PC-9 (cell line): ENCODE measurements at regions not wholly inside any gene's neighbourhood (a gene's known extent, or its start where the extent isn't known, plus 50 kb on each side); places are given as distances from the start of the nearest gene placed in this dataset.

Source experiments
- BruUV-seq: library from RNA; stranded (reverse); fragments of 400-500 nt; replicated peaks from 2 replicates; lab custom pipeline; 2021; lab: Mats Ljungman, UMichigan
- CTCF ChIA-PET: fragments of 300-600 bp; sonication (Branson Sonifier 250); formaldehyde crosslinking; loops from one replicate; lab custom pipeline; 2022; ENCODE audit warnings: antibody characterized with exemption; lab: Charles Lee
- POLR2A ChIA-PET: fragments of 300-600 bp; sonication (Branson Sonifier 250); formaldehyde crosslinking; loops from one replicate; lab custom pipeline; 2022; ENCODE audit warnings: antibody characterized with exemption; ENCODE audit not compliant: unreplicated experiment; lab: Charles Lee
- DNase-seq, 2 experiments: peaks; one replicate each; pipeline versions ENCODE4 v3.0.0 to v3.0.0-alpha.2; 2015 to 2022; ENCODE audit warnings: mixed read lengths in 1 of 2
- H2AFZ ChIP-seq: fragments of 200-600 bp; sonication (generic); 2 replicates; pipeline ENCODE4 v1.8.1; 2017; ENCODE audit warnings: antibody characterized with exemption
- H3F3A ChIP-seq: fragments of 200-600 bp; sonication (generic); 2 replicates; pipeline ENCODE4 v1.8.1; 2017; ENCODE audit warnings: antibody characterized with exemption, mild to moderate bottlenecking, low read depth; ENCODE audit not compliant: insufficient read depth
- H3K27ac ChIP-seq: fragments of 200-600 bp; sonication (generic); 2 replicates; pipeline ENCODE4 v1.6.1; 2016; ENCODE audit warnings: mixed run types
- H3K27me3 ChIP-seq: fragments of 200-600 bp; sonication (generic); 2 replicates; pipeline ENCODE4 v1.6.1; 2016; ENCODE audit warnings: low read depth, mixed run types; ENCODE audit not compliant: insufficient read depth
- H3K36me3 ChIP-seq: fragments of 200-600 bp; sonication (generic); 2 replicates; pipeline ENCODE4 v1.6.1; 2016; ENCODE audit warnings: low read depth, mixed run types
- H3K4me1 ChIP-seq: fragments of 200-600 bp; sonication (generic); replicated peaks from 2 replicates; pipeline ENCODE4 v1.6.1; 2016; ENCODE audit warnings: mixed run types; ENCODE audit not compliant: insufficient read depth
- H3K4me2 ChIP-seq: fragments of 200-600 bp; sonication (generic); 2 replicates; pipeline ENCODE4 v1.6.1; 2017; ENCODE audit warnings: mixed run types
- H3K4me3 ChIP-seq: fragments of 200-600 bp; sonication (generic); 2 replicates; pipeline ENCODE4 v1.6.1; 2016; ENCODE audit warnings: mixed run types
- H3K79me2 ChIP-seq: fragments of 200-600 bp; sonication (generic); 2 replicates; pipeline ENCODE4 v1.6.1; 2017; ENCODE audit warnings: low read depth, mixed run types
- H3K9me2 ChIP-seq: fragments of 200-600 bp; sonication (generic); 2 replicates; pipeline ENCODE4 v1.8.1; 2017; ENCODE audit warnings: mild to moderate bottlenecking; ENCODE audit not compliant: insufficient read depth
- H3K9me3 ChIP-seq: fragments of 200-600 bp; sonication (generic); 2 replicates; pipeline ENCODE4 v1.8.1; 2016; ENCODE audit warnings: low read depth; ENCODE audit not compliant: insufficient read depth
- H4K20me1 ChIP-seq: fragments of 200-600 bp; sonication (generic); 2 replicates; pipeline ENCODE4 v1.8.1; 2017; ENCODE audit not compliant: insufficient read depth
- EZH2 ChIP-seq: fragments of 200-600 bp; sonication (generic); IDR thresholded peaks from 2 replicates; pipeline ENCODE4 v1.8.0; 2017; ENCODE audit warnings: antibody characterized with exemption, low read depth
- intact Hi-C: fragments of 100-400 bp; cut with micrococcal nuclease; formaldehyde crosslinking; loops from one replicate; pipeline ENCODE4 v1.10.0; 2022; ENCODE audit not compliant: unreplicated experiment
- TF ChIP-seq, protein P1 (sequence below): fragments of 200-600 bp; sonication (generic); conservative IDR thresholded peaks from 2 replicates; pipeline ENCODE4 v1.6.1; 2017; ENCODE audit warnings: mixed run types, antibody characterized with exemption, mild to moderate bottlenecking, moderate library complexity

DNA sequence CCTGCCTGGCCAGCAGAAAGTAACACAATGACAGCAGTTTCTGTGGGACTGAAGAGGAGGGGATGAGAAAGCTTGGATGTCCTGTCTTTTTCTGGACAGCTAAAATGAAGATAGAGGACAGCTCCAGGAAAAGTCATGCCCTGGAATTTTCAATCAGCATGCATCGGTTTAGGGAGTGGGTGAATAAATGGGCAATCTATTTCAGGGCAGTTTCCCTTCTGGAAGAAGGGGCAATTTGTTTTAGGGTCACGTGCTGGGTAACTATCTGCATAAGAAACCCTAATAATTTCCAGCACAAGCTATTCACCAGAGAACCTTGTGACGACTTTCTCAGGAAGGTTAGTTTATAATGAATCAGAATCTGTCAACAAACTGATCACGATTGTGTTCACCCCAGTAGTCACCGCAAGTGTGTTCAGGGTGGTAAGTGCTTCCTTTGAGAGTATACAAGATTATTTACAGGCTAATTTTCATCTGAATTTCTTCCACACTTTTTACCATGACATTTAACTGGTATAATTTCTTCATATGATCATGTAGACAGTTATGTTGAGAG is 318.0 kb upstream of the GBE1 start:
- Histone ChIP-seq H3F3A (no peaks in the 10 kb centered on the region), H4K20me1 (no peaks in the 10 kb centered on the region), H2AFZ (no peak overlapping the region), H3K9me2 (no peaks in the 10 kb centered on the region), H3K4me3 (no peak overlapping the region), H3K27ac (no peak overlapping the region), H3K4me2 (no peak overlapping the region), H3K79me2 (no peaks in the 10 kb centered on the region), H3K9me3 (no peaks in the 10 kb centered on the region), H3K27me3 (no peaks in the 10 kb centered on the region), H3K4me1 (peaks cover 13% of the 10 kb centered on the region; the same call in 1 of the 2 replicates), H3K36me3 (no peaks in the 10 kb centered on the region)
- DNase-seq: no peak
- TF ChIP-seq, protein P1, sequence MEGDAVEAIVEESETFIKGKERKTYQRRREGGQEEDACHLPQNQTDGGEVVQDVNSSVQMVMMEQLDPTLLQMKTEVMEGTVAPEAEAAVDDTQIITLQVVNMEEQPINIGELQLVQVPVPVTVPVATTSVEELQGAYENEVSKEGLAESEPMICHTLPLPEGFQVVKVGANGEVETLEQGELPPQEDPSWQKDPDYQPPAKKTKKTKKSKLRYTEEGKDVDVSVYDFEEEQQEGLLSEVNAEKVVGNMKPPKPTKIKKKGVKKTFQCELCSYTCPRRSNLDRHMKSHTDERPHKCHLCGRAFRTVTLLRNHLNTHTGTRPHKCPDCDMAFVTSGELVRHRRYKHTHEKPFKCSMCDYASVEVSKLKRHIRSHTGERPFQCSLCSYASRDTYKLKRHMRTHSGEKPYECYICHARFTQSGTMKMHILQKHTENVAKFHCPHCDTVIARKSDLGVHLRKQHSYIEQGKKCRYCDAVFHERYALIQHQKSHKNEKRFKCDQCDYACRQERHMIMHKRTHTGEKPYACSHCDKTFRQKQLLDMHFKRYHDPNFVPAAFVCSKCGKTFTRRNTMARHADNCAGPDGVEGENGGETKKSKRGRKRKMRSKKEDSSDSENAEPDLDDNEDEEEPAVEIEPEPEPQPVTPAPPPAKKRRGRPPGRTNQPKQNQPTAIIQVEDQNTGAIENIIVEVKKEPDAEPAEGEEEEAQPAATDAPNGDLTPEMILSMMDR: no peak
- TF ChIP-seq EZH2: no peak
- ChIA-PET POLR2A (no interaction called here), CTCF (no interaction called here)
- BruUV-seq: no TSS peak
- intact Hi-C loops: no loop called here

DNA sequence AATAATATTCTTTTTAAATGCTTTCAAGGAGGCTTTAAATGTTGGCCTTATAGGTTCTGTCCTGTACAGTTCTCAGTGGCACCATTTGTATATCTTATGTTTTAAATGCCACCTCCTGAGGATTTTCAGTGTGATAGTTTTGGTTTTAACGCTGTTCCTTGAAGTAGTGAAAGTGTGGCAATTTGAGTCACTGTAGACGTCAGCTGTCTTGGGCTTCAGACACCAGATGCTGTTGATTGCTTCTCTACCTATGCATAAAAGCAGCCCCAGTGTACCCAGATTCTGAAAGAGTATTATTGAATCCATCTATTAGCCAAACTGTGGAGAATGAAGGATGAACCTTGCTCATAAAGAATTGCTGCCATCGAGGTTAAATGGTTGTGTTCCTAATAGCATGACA is 316.8 kb upstream of the GBE1 start:
- intact Hi-C loops: no loop called here
- Histone ChIP-seq H2AFZ (no peak overlapping the region), H3K4me2 (no peak overlapping the region), H3K36me3 (no peaks in the 10 kb centered on the region), H3K27ac (no peak overlapping the region), H3K4me1 (peaks cover 13% of the 10 kb centered on the region; the same call in 1 of the 2 replicates), H3F3A (no peaks in the 10 kb centered on the region), H3K9me2 (no peaks in the 10 kb centered on the region), H3K79me2 (no peaks in the 10 kb centered on the region), H3K27me3 (no peaks in the 10 kb centered on the region), H3K4me3 (no peak overlapping the region), H4K20me1 (no peaks in the 10 kb centered on the region), H3K9me3 (no peaks in the 10 kb centered on the region)
- ChIA-PET CTCF (no interaction called here), POLR2A (no interaction called here)
- DNase-seq: no peak
- BruUV-seq: no TSS peak
- TF ChIP-seq, protein P1: no peak
- TF ChIP-seq EZH2: no peak

DNA sequence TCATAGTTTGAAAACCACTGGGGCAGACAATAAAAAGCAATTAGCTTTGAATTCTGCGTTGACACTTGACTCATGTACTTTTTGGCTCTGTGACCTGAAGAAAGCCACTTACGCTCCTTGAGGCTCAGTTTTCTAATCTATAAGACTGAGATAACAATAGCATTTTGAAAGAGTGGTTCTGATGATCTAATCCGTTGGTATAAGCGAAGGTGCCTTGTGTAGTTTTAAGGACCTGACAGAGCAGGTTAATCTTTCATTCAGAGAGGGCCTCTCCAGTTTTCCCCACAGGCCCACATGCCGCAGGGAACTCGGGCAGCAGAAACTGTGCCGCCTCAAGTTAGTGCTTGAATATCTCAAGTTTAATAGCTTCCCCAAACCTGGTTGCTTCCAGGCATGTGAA is 306.0 kb upstream of the GBE1 start:
- Histone ChIP-seq H3K27ac (no peak overlapping the region), H2AFZ (no peak overlapping the region), H3K4me3 (no peak overlapping the region), H3K4me2 (no peak overlapping the region), H3K79me2 (no peaks in the 10 kb centered on the region), H3K4me1 (no peaks in the 10 kb centered on the region), H3F3A (no peaks in the 10 kb centered on the region), H3K9me2 (no peaks in the 10 kb centered on the region), H3K36me3 (no peaks in the 10 kb centered on the region), H3K27me3 (no peaks in the 10 kb centered on the region), H3K9me3 (no peaks in the 10 kb centered on the region), H4K20me1 (no peaks in the 10 kb centered on the region)
- intact Hi-C loops: no loop called here
- CTCF ChIA-PET: no interaction called here
- no peak for DNase-seq
- BruUV-seq: no TSS peak
- POLR2A ChIA-PET: no interaction called here
- TF ChIP-seq EZH2: no peak
- TF ChIP-seq, protein P1: no peak
